ENCODE measurements at regions not wholly inside any gene's neighbourhood (a gene's known extent, or its start where the extent isn't known, plus 50 kb on each side); places are given as distances from the start of the nearest gene placed in this dataset.
"Not testable (repeated sequence)": the region's sequence is repeated elsewhere in the genome, so short reads cannot be mapped to it uniquely, and the experiment has no call there.

DNA sequence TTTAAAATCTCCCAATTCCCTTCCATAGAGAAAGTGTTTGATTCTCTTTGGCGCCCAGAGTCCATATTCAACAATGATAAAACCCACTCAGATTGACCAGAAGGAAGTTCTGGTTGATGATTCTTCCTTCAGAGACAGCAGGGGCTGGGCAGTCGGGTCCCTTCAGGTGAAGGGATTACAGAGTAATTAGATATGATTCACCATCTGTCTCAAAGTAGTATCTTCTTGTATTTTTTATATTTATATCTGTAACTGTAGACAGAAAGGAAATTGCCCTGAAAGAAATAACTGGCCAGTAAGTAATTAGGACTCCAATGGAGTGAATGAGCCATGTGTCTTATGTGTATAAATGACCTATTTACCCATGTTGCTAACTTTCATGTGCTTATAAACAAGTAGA is 156.0 kb downstream of the PLCE1 start:
- H3K36me3 ChIP-seq, result no peaks in the 10 kb centered on the region
- TF ChIP-seq, protein P1, sequence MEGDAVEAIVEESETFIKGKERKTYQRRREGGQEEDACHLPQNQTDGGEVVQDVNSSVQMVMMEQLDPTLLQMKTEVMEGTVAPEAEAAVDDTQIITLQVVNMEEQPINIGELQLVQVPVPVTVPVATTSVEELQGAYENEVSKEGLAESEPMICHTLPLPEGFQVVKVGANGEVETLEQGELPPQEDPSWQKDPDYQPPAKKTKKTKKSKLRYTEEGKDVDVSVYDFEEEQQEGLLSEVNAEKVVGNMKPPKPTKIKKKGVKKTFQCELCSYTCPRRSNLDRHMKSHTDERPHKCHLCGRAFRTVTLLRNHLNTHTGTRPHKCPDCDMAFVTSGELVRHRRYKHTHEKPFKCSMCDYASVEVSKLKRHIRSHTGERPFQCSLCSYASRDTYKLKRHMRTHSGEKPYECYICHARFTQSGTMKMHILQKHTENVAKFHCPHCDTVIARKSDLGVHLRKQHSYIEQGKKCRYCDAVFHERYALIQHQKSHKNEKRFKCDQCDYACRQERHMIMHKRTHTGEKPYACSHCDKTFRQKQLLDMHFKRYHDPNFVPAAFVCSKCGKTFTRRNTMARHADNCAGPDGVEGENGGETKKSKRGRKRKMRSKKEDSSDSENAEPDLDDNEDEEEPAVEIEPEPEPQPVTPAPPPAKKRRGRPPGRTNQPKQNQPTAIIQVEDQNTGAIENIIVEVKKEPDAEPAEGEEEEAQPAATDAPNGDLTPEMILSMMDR (IDR thresholded peaks at IDR 0.05 in 8 of 11, conservative IDR thresholded peaks at IDR 0.05 in 3 of 11), result no peak
- TF ChIP-seq POLR2AphosphoS5 (IDR thresholded peaks at IDR 0.05) (no peak), POLR2A (IDR thresholded peaks at IDR 0.05) (no peak)
- H3K27ac ChIP-seq, result no peak overlapping the region
- no peak for DNase-seq
- intact Hi-C loops (cut with DNase I; ENCODE audit: low total_unique reads), result no loop called here
- WGBS, 5 donors, result 76 to 87% (median 82%) methylated on average over 2 of the region's 2 CpGs
- H3K4me3 ChIP-seq, result no peak overlapping the region
- no peaks in the 10 kb centered on the region for H3K27me3 ChIP-seq (replicated peaks in 1 of 7)
- no peaks in the 10 kb centered on the region for H3K4me1 ChIP-seq
- H3K9me3 ChIP-seq, result peaks cover 0 to 14% (median 5%) of the 10 kb centered on the region in 8 donors

DNA sequence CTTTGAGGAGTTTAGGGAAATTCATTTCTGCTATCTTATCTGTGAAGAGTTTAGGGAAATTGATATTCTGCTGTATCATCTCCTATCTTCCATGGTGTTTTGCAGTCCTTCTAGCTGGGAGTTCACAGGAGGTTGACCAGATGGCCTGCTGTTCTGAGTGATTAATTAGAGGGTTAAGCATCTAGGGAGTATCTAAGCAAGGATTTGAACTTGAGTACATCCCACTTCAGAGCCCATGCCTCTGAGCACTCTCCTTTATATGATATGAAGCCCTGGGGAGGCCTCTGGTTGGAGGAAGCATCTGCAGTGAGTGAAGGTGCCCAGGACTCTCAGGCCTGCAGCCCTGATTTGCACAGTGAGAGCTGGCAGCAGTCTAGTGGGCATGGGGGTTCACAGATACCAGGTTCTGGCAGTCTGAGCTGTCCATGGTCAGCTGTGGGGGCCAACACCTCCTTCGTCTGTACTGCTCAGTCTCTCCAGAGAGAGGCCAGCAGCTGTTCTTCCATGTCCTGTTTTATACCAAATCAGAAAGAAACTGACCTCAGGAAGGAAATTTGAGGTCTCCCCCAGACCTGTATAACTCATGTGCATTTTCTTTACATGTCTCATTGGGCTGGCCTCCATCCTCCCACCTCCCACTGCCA is 156.9 kb downstream of the PLCE1 start:
- intact Hi-C loops (cut with DNase I; ENCODE audit: low total_unique reads), result no loop called here
- H3K27ac ChIP-seq, result no peak overlapping the region

DNA sequence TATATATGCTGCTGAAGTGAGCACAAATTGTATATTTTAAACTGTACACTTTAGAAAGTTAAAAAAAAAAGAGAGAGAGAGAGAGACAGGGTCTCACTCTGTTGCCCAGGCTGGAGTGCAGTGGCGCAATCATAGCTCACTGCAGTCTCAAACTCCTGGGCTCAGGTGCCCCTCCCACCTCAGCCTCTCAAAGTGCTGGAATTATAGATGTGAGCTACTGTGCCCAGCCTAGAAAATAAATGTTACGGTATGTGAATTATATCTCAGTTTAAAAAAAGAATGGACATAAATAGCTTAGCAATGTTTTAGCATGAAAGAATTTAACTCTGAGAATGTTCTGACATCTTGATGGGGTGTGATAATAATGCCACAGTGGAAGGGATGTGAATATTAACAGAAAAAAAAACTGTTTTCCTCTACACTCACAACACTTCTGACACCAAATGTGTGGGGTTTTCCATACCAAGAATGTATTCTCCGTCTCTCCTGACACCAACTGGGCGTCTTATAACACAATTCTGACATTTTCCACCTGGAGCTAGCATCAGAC is 162.1 kb downstream of the PLCE1 start:
- DNase-seq, result no peak
- intact Hi-C loops (cut with DNase I; ENCODE audit: low total_unique reads), result no loop called here
- 76 to 89% (median 84%) methylated on average over 4 of the region's 4 CpGs for WGBS, 5 donors
- Histone ChIP-seq H3K27ac (no peak overlapping the region), H3K9me3 (peaks cover 0 to 5% (median 0%) of the 10 kb centered on the region in 8 donors), H3K36me3 (no peaks in the 10 kb centered on the region), H3K27me3 (replicated peaks in 1 of 7) (no peaks in the 10 kb centered on the region), H3K4me1 (no peaks in the 10 kb centered on the region), H3K4me3 (no peak overlapping the region)
- TF ChIP-seq, protein P1 (IDR thresholded peaks at IDR 0.05 in 8 of 11, conservative IDR thresholded peaks at IDR 0.05 in 3 of 11), result no peak
- TF ChIP-seq POLR2AphosphoS5 (IDR thresholded peaks at IDR 0.05) (no peak), POLR2A (IDR thresholded peaks at IDR 0.05) (no peak)

More for the DNA sequence above, 156.9 kb downstream of the PLCE1 start:
- 55 to 80% (median 67%) methylated on average over 1 of the region's 1 CpG for WGBS, 5 donors
- TF ChIP-seq, protein P1 (IDR thresholded peaks at IDR 0.05 in 8 of 11, conservative IDR thresholded peaks at IDR 0.05 in 3 of 11), result no peak
- TF ChIP-seq POLR2A (IDR thresholded peaks at IDR 0.05) (no peak), POLR2AphosphoS5 (IDR thresholded peaks at IDR 0.05) (no peak)
- no peaks in the 10 kb centered on the region for H3K27me3 ChIP-seq (replicated peaks in 1 of 7)
- no peak for DNase-seq
- no peak overlapping the region for H3K4me3 ChIP-seq
- peaks cover 0 to 11% (median 5%) of the 10 kb centered on the region in 8 donors for H3K9me3 ChIP-seq
- no peaks in the 10 kb centered on the region for H3K4me1 ChIP-seq
- H3K36me3 ChIP-seq, result no peaks in the 10 kb centered on the region

DNA sequence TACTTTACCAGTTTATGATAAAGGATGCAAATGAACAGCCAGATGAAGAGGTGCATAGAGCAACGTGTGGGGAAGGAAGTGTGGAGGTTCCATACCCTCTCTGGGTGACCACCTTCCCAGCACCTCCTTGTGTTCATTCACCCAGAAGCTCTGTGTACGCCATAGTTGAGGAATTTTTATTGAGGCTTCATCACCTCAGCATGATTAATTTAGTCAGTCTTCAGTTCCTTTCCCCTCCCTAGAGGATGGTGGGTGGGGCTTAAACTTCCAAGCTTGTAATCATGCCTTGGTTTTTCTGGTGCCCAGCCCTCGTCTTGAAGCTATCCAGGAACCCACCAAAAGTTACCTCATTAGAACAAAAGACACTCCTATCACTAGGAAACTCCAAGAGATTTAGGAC is 162.7 kb downstream of the PLCE1 start:
- no peak overlapping the region for H3K4me3 ChIP-seq
- H3K4me1 ChIP-seq, result no peaks in the 10 kb centered on the region
- no peak for DNase-seq
- WGBS, 5 donors, result 58 to 72% (median 67%) methylated on average over 3 of the region's 3 CpGs
- TF ChIP-seq POLR2A (IDR thresholded peaks at IDR 0.05) (no peak), POLR2AphosphoS5 (IDR thresholded peaks at IDR 0.05) (no peak)
- TF ChIP-seq, protein P1 (IDR thresholded peaks at IDR 0.05 in 8 of 11, conservative IDR thresholded peaks at IDR 0.05 in 3 of 11), result no peak
- no peaks in the 10 kb centered on the region for H3K27me3 ChIP-seq (replicated peaks in 1 of 7)
- H3K9me3 ChIP-seq, result peaks cover 0 to 10% (median 2%) of the 10 kb centered on the region in 8 donors
- intact Hi-C loops (cut with DNase I; ENCODE audit: low total_unique reads), result no loop called here
- no peaks in the 10 kb centered on the region for H3K36me3 ChIP-seq
- H3K27ac ChIP-seq, result no peak overlapping the region

DNA sequence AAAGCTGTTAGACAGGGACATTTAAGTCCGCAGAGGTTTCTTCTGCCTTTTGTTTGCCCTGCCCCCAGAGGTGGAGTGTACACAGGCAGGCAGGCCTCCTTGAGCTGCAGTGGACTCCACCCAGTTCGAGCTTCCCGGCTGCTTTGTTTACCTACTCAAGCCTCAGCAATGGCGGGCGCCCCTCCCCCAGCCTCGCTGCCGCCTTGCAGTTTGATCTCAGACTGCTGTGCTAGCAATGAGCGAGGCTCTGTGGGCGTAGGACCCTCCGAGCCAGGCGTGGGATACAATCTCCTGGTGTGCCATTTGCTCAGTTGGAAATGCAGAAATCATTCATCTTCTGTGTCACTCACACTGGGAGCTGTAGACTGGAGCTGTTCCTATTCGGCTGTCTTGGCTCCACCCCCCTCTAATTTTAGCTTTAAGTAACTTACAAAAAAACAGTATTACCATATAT is 171.5 kb downstream of the PLCE1 start:
- intact Hi-C loops (cut with DNase I; ENCODE audit: low total_unique reads); H3K27me3 ChIP-seq (replicated peaks in 1 of 7); H3K27ac ChIP-seq; H3K9me3 ChIP-seq; H3K4me3 ChIP-seq; H3K4me1 ChIP-seq; H3K36me3 ChIP-seq; DNase-seq: not testable (repeated sequence)
- WGBS, 5 donors, result 79 to 91% (median 85%) methylated on average over 8 to 12 of the region's 12 CpGs
